Loucy (cell line): ENCODE measurements at regions not wholly inside any gene's neighbourhood (a gene's known extent, or its start where the extent isn't known, plus 50 kb on each side); places are given as distances from the start of the nearest gene placed in this dataset.

ENCODE experiments used
- H2AFZ ChIP-seq: fragments of 200-600 bp; sonication (generic); 2 replicates; pipeline ENCODE4 v1.6.0; 2016; ENCODE audit warnings: antibody characterized with exemption, mild to moderate bottlenecking, low read length, moderate library complexity
- H3F3A ChIP-seq: fragments of 200-600 bp; 2 replicates; pipeline ENCODE4 v1.6.0; 2016; ENCODE audit warnings: antibody characterized with exemption, low read depth, mild to moderate bottlenecking
- H3K27me3 ChIP-seq: fragments of 200-600 bp; sonication (generic); 2 replicates; pipeline ENCODE4 v1.6.1; 2014; ENCODE audit warnings: low read length, mild to moderate bottlenecking; ENCODE audit not compliant: insufficient read depth, poor library complexity, severe bottlenecking
- H3K36me3 ChIP-seq: fragments of 200-600 bp; sonication (generic); 2 replicates; pipeline ENCODE4 v1.6.1; 2016; ENCODE audit warnings: low read length; ENCODE audit not compliant: insufficient read depth
- H3K4me1 ChIP-seq: fragments of 200-600 bp; sonication (generic); 2 replicates; pipeline ENCODE4 v1.5.1; 2014; ENCODE audit warnings: low read length, mild to moderate bottlenecking; ENCODE audit not compliant: insufficient read depth, poor library complexity, severe bottlenecking
- H3K4me2 ChIP-seq: fragments of 200-600 bp; sonication (generic); 2 replicates; pipeline ENCODE4 v1.6.0; 2014; ENCODE audit warnings: antibody characterized with exemption, low read length, low read depth, mild to moderate bottlenecking; ENCODE audit not compliant: poor library complexity, severe bottlenecking
- H3K4me3 ChIP-seq: fragments of 200-600 bp; sonication (generic); 2 replicates; pipeline ENCODE4 v1.5.1; 2014; ENCODE audit warnings: low read length, mild to moderate bottlenecking, mixed read lengths; ENCODE audit not compliant: poor library complexity, severe bottlenecking
- H3K79me2 ChIP-seq: fragments of 200-600 bp; sonication (generic); 2 replicates; pipeline ENCODE4 v1.6.1; 2014; ENCODE audit warnings: low read length; ENCODE audit not compliant: insufficient read depth
- H3K9ac ChIP-seq: fragments of 200-600 bp; sonication (generic); 2 replicates; pipeline ENCODE4 v1.6.0; 2014; ENCODE audit warnings: mild to moderate bottlenecking, low read depth, low read length, moderate library complexity; ENCODE audit not compliant: poor library complexity, severe bottlenecking
- H3K9me2 ChIP-seq: fragments of 200-600 bp; sonication (generic); replicated peaks from 2 replicates; pipeline ENCODE4 v1.6.1; 2016; ENCODE audit warnings: low read depth, low read length, mixed read lengths
- H3K9me3 ChIP-seq: fragments of 200-600 bp; sonication (generic); 2 replicates; pipeline ENCODE4 v1.6.1; 2014; ENCODE audit warnings: mild to moderate bottlenecking, antibody characterized with exemption, low read length, low read depth; ENCODE audit not compliant: insufficient read depth
- H4K20me1 ChIP-seq: fragments of 200-600 bp; sonication (generic); 2 replicates; pipeline ENCODE4 v1.6.0; 2014; ENCODE audit warnings: antibody characterized with exemption, low read length, mild to moderate bottlenecking; ENCODE audit not compliant: insufficient read depth, poor library complexity, severe bottlenecking
- CTCF ChIP-seq: fragments of 200-600 bp; sonication (generic); conservative IDR thresholded peaks from 2 replicates; pipeline ENCODE4 v1.5.1; 2014; ENCODE audit warnings: mild to moderate bottlenecking, antibody characterized with exemption, low read length
- EZH2phosphoT487 ChIP-seq: fragments of 200-600 bp; IDR thresholded peaks from 2 replicates; pipeline ENCODE4 v1.6.1; 2018; ENCODE audit warnings: antibody characterized with exemption, mild to moderate bottlenecking, moderate library complexity, borderline replicate concordance

- Histone ChIP-seq H2AFZ (no peak overlapping the region), H3K9me3 (no peaks in the 10 kb centered on the region), H3K36me3 (no peaks in the 10 kb centered on the region), H4K20me1 (no peaks in the 10 kb centered on the region), H3K4me3 (no peak overlapping the region), H3K27me3 (no peaks in the 10 kb centered on the region), H3K4me1 (no peaks in the 10 kb centered on the region), H3K79me2 (no peaks in the 10 kb centered on the region), H3K4me2 (no peak overlapping the region), H3F3A (no peaks in the 10 kb centered on the region), H3K9me2 (no peaks in the 10 kb centered on the region), H3K9ac (no peak overlapping the region)
- TF ChIP-seq CTCF (no peak), EZH2phosphoT487 (no peak)
These were observed 1417.1 kb downstream of the AACS start for GRCh38 chr12:126482238-126482889.

GRCh38 chr12:126483145-126484068 is 1418.2 kb downstream of the AACS start:
- no peaks in the 10 kb centered on the region for H3F3A ChIP-seq
- H3K4me2 ChIP-seq: no peak overlapping the region
- no peak overlapping the region for H3K9ac ChIP-seq
- no peaks in the 10 kb centered on the region for H3K36me3 ChIP-seq
- H3K9me2 ChIP-seq: no peaks in the 10 kb centered on the region
- H3K9me3 ChIP-seq: no peaks in the 10 kb centered on the region
- no peaks in the 10 kb centered on the region for H3K4me1 ChIP-seq
- H4K20me1 ChIP-seq: no peaks in the 10 kb centered on the region
- H3K27me3 ChIP-seq: no peaks in the 10 kb centered on the region
- H3K4me3 ChIP-seq: no peak overlapping the region
- TF ChIP-seq CTCF (no peak), EZH2phosphoT487 (no peak)
- no peaks in the 10 kb centered on the region for H3K79me2 ChIP-seq
- no peak overlapping the region for H2AFZ ChIP-seq

GRCh38 chr12:126487431-126487980 is 1422.3 kb downstream of the AACS start:
- H3K4me3 ChIP-seq: no peak overlapping the region
- H3K27me3 ChIP-seq: no peaks in the 10 kb centered on the region
- no peaks in the 10 kb centered on the region for H3K79me2 ChIP-seq
- H2AFZ ChIP-seq: no peak overlapping the region
- H4K20me1 ChIP-seq: no peaks in the 10 kb centered on the region
- no peaks in the 10 kb centered on the region for H3K9me2 ChIP-seq
- H3K4me1 ChIP-seq: no peaks in the 10 kb centered on the region
- H3K9ac ChIP-seq: no peak overlapping the region
- TF ChIP-seq EZH2phosphoT487: no peak
- no peak for TF ChIP-seq CTCF
- H3K36me3 ChIP-seq: no peaks in the 10 kb centered on the region
- H3K4me2 ChIP-seq: no peak overlapping the region
- no peaks in the 10 kb centered on the region for H3F3A ChIP-seq
- no peaks in the 10 kb centered on the region for H3K9me3 ChIP-seq
